GM21528 (cell line): ENCODE measurements at regions not wholly inside any gene's neighbourhood (a gene's known extent, or its start where the extent isn't known, plus 50 kb on each side); places are given as distances from the start of the nearest gene placed in this dataset.

Source experiments
- ATAC-seq: cut with Tn5 transposase; IDR thresholded peaks from one replicate; pipeline ENCODE4 v1.9.1; 2021; ENCODE audit warnings: mild to moderate bottlenecking, moderate library complexity; ENCODE audit not compliant: unreplicated experiment, low FRiP score

DNA sequence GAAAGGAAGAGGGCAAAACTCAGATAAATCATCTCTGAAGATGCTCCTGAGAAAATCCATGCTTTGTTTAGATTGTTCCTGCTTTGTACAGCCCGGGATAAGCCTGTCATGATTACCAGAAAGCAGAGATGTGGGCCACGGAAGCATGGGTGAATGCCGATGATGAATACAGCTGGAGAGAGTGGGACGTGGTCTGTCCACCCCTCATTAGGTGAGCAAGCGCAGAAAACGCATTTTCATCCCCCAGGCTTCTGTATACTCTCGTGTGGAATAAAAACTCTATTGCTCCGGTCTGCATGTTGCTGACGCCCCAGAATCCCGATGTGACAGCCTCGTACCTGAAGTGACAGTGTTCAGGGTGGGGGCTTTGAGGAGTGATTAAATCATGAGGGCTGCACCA lies 52.0 kb upstream of the SALL3 start:
- no peak for ATAC-seq

GRCh38 chr18:78928076-78928475 lies 51.5 kb upstream of the SALL3 start:
- no peak for ATAC-seq

- ATAC-seq: no peak
Observed at GRCh38 chr18:78929516-78929915, 50.1 kb upstream of the SALL3 start.
